COLO668 (cell line): ENCODE measurements at regions not wholly inside any gene's neighbourhood (a gene's known extent, or its start where the extent isn't known, plus 50 kb on each side); places are given as distances from the start of the nearest gene placed in this dataset.

Experiments used
- DNase-seq: peaks from one replicate; lab custom pipeline; 2025; ENCODE audit not compliant: unreplicated experiment; lab: John Stamatoyannopoulos, UW

DNA sequence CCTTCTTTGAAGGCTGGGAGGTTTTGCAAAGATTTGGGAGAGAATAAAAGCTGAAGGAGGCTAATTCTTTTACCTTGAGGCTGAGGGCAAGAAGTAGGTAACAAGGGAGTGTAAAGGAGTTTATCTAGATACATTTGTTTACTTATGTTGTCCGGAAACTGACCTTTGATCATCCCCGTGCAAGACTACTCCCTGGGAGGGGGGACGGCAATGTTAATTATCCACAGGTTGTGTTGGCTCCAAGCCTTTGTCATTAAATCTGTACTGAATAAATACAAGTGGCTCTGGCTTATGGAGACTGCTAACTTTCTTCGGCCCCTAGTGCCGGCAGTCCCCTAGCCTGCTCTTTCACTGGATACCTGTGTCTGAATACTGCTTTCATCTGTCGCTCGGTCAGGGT lies 1250.6 kb upstream of the LRRTM3 start:
- DNase-seq: no peak

DNA sequence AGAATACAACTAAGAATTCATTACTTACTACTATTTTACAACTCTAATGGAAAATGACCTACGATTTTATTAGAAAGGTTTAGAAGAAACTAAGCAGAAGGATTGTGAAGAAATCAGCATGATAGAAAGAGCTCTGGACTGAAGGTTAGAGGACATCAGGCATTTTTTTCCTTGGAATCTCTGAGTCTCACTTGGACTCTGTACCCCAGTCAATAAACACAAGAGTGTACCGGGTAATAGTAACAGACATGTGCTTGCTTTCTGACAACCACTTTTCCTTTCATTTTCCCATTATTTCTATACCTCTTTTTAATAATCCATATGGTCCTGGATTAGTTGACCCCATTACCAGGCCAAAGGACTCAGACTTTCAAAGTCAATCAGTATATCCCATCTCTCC lies 1240.9 kb upstream of the LRRTM3 start:
- no peak for DNase-seq

DNA sequence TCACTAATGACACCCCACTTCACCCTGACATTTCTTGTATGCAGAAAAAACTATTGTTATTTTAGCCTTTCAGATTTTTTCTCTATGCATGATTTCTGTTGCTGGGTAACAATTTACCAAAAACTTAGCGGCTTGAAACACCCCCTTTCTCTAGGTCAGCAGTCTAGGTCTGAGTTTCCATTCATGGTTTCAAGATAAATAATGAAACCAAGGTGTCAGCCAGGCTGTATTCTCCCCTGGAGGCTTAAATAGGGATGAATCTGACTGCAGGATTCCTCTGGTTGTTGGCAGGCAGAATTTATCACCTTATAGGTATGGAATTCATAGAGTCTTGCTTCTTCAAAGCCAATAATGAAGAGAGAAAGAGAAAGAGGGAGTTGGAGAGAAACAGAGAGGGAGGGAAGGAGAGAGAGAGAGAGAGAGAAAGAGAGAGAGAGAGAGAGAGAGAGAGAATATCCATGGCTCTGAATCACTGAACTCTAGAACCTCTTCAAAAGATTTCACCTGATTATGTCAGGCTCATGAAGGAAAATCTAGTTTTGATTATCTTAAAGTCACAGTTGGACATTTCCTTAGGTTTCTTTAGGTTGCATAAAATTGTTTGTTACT lies 1224.6 kb upstream of the LRRTM3 start:
- no peak for DNase-seq

DNA sequence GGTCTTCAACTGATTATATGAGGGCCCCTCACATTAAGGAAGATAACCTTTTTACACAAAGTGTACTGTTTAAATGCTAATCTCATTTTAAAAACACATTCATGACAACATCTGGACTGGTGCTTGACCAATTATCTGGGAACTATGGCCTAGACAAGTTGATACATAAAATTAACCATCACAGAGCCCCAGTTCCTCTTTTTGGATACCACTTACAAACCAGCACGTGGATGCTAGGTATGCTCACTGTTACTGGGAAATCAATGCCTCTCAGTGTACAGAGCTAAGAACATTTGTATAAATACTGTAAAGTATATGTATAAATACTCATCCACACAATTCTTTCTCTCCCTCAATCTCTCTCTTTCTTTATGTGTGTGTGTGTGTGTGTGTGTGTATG lies 1217.8 kb upstream of the LRRTM3 start:
- no peak for DNase-seq

DNA sequence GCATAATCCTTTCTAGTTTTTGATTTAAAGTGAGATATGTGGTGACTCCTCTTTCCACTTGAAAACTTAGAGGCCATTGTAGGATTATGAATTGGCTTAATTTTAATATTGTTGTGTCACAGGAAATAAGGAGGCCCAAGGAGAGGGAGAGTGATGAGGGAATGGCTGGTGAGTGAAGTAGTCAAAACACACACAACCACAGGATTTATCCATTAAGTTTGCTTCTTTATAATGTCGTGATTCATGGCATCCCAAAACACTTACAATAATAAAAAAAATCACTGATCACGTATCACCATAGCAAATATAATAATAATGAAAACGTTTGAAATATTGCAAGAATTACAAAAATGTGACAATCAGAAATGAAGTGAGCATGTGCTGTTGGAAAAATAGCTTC lies 1215.5 kb upstream of the LRRTM3 start:
- DNase-seq: no peak

DNA sequence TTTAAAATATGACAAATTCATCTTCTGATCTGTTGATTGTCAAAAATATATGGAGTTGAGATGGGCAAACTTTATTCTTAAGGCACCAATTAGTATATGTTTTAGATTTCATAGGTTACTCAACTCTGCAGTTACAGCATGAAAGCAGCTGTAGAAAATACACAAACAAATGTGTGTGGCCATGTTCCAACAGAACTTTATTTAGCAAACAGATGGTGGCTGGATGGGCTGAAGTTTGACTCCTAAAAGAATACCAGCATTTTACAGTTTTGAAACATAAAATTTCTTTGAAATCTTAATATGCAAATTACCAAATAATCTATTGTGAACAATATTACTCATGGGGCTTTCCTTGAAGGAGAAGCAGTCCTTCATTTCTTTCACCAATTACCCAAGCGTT lies 1206.0 kb upstream of the LRRTM3 start:
- DNase-seq: no peak

DNA sequence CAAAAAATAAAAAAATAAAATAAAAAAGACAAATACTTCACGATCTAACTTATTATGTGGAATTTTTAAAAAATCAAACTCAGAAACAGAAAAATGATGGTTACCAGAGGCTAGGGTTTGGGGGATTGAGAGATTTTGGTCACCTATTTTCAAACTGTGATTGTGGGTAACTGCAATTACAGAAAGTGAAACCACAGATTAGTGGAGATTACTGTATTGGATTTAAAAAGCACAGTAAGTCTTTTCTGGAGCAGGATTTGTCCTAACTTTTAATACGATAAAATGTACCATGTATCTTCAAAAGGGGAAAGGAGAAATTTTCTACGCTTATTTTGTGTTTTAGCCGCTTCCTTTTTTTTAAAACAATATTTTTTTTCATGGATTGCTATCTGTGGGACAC lies 1204.9 kb upstream of the LRRTM3 start:
- no peak for DNase-seq

DNA sequence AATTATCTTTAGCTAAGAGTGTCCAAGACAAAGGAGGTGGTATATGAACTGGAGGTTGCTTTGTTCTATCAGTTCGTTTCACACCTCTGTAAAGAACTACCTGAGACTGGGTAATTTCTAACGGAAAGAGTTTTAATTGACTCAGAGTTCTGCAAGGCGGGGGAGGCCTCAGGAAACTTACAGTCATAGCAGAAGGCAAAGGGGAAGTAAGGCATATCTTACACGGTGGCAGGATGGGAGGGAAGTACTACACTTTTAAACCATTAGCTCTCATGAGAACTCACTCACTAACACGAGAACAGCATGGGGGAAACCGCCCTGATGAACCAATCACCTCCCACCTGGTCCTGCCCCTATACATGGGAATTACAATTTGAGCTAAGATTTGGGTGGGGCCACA lies 1202.3 kb upstream of the LRRTM3 start:
- no peak for DNase-seq

DNA sequence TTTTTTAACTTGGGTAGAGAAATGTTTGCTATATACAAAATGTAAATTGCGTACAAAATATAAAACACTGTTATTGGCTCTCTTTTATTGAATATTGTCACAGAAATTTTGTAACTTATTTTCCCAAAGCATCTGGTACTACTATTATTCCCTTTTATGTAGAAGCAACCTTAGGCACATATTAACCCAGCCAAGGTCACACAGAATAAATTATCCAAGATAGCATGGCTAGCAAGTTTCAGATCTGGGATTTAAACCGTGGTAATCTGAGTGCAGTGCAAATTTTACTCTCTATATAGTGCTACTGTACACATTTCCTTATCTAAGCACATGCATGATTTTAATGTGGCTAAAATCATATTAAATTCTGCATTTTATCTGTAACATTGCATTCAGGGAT lies 1190.5 kb upstream of the LRRTM3 start:
- DNase-seq: no peak

DNA sequence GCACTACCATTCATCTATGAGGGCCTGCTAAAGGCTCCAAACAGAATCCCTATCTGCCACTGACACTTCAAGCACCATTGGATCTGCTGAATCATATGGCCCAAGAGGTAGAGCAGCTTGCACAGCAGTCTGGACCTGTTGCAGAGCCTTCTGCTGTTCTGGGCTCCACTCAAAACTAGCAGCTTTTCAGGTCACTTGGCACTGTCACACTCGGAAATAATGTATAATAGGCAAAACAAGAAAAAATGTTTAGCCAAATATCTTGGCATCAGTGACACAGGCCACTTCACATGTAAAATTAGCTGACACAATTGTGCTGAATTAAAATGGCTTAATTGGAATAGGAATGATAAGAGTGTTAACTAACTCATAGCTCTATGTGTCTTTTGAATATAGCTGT lies 1182.9 kb upstream of the LRRTM3 start:
- DNase-seq: no peak

DNA sequence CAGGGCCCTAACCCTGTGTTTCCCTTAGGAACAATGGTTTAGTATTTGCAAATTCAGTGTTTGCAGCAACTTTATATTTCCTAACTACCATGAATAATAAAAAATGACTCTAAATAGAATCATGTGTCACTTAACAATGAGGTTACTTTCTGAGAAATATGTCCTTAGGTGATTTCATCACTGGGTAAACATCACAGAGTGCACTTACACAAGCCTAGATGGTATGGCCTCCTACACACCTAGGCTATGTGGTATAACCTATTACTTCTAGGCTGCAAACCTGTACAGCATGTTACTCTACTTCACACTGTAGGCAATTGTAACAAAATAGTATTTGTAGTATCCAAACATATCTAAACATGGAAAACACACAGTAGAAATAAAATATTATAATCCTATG lies 1174.6 kb upstream of the LRRTM3 start:
- no peak for DNase-seq

DNA sequence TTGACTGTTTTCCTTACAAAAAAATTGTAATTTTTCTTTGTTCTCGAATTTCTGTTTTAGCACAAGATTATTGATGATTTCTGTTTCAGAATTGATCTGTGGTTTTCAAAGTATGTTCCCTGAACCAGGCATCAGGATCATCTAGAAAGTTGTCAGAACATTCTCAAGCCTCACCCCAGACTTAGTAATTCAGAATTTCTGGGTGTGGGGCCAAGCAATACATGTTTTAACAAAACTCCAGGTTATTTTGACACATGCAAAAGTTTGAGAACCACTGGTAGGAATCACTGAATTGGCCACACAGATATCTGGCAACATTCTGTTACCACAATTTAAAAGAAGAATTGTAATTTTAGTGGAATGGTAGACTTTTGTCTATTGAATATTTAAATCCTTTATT lies 1173.9 kb upstream of the LRRTM3 start:
- DNase-seq: no peak

DNA sequence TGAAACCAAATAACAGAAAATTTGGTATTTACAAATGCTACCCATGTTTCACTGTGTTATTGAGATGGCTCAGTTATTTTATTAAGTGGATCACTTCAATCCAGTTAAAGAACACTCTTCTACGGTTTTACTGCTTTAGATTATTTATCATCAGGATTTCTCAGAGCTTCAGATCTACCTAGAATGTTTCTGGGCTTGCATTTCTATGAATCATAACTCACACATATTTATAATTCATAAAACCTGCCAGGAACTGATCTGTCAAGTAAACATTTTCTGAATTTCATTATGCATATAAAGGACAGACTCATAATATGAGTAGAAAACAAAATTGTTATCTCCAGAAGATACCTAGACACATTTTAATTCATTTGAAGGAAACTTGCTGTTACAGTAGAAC lies 1172.3 kb upstream of the LRRTM3 start:
- DNase-seq: no peak

DNA sequence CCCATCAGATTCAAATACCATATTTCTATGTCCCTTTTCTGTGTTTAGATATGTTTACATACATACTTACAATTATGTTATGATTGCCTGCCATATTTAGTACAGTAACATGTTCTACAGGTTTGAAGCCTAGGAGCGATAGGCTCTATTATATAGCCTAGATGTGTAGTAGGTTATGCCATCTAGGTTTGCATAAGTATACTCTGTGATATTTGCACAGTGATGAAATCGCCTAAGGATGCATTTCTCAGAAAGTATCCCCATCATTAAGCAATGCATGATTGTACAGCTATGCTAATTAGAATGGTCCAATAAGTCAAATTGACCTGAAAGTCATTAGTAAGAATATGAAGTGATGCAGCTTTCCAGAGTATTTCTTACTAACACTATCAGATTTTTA lies 1171.7 kb upstream of the LRRTM3 start:
- DNase-seq: no peak

DNA sequence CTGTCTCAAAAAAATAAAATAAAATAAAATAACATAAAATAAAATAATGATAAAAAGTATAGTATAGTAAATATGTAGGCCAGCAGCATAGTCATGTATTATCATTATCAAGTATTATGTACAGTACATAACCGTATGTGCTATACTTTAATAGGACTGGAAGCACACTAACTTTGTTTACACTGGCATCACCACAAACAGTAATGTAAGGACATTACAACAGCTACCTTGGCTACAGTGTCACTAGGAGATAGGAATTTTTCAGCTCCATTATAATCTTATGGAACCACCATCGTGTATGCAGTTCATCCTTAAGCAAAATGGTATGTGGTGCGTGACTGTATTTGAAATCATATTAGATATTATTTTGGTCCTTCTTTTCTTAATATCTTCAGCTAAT lies 1163.5 kb upstream of the LRRTM3 start:
- no peak for DNase-seq

DNA sequence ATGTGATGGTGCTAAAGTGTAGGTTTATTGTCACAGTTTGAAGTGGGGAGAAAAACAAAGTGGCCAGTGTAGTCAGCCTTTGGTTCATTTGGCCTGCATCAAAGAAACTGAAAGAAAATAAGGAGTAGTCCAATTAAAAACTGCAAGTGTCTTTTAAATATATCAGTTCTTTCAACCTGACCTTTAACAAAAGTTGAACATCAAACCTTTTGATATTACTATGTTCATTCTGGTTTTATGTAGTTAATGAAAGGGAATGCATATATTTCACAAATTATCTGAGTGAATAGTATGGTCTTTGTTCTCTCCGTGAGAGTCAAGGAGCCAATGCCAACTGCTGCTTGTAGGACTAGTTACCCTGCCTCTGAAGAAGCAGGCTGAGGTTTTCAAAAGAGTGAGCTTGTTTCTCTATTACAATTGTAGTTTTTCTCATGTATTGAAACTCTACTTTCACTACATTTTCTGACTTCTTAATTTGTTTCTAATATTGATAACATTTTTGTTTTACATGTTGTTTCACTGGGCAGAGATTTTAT lies 1160.8 kb upstream of the LRRTM3 start:
- no peak for DNase-seq

DNA sequence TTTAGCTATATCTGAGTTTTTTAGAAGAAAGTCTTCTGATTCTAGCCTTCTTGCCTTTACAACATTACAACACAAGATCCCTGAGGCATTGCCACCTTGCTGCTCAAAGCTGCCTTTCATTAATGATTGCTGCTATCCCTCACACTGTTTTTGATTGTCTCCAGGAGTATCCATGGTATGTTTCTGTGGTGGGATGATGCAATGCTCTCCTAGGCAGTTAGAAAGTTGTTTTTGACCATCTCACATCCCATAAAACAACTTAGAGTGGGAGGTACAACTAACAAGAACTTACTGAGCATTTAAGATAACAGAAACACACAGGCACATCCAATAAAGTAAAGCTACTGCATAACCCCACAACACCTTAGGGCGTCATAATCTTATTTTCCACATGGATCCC lies 1156.0 kb upstream of the LRRTM3 start:
- DNase-seq: no peak

DNA sequence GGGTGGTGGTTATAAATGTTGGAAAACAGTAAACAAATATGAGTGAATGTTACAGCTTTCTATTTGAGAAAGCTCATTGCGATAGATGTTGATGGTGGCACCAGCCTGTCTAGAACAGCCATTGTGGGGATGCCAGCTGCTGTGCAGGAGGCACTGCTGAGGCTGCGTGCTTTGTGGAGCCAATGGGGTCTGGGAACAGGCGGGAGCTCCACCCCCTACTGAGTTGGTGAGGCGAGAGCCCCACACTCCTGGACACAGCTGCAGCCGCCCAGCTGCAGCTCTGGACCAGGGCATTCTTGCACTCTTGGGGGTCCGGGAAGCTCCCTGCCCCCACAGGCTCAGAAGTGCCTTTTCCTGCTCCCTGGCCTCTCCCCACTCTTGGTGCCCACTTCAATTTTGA lies 1147.1 kb upstream of the LRRTM3 start:
- no peak for DNase-seq

DNA sequence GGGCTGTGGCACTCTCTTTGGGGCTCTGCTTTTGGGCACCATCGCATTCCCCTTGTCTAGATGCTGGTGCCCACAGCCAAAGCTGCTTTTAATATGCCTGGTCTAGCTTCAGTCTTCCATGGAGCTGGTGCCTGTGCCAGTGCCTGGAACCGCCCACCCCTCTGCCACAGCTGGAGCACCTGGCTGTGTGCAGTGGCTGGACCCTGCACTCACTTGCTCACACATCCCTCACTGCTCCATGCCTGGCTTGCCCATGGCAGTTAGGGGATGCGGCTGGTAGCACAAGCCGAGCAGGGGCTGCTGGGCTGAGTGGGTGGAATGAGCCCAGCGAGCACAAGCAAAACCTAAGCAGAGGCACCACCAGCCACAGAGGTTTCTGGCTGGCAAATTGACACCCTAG lies 1145.9 kb upstream of the LRRTM3 start:
- DNase-seq: no peak

DNA sequence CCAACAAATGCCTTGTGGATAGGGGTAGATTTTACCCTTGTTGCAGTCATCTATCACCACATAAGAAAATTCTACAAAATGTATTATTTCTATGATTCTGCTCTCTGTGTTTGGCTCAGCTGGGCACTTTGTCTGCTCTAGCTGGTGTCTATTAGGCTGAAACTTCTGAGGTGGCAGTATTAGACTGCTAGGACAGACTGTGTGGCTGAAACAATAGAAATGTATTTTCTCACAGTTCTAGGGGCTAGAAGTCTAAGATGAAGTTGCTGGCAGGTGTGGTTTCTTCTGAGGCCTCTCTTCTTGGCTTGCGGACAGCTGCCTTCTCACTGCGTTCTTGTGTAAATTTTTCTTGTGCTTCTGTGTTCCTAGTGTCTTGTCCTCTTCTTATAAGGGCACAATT lies 1139.6 kb upstream of the LRRTM3 start:
- no peak for DNase-seq

DNA sequence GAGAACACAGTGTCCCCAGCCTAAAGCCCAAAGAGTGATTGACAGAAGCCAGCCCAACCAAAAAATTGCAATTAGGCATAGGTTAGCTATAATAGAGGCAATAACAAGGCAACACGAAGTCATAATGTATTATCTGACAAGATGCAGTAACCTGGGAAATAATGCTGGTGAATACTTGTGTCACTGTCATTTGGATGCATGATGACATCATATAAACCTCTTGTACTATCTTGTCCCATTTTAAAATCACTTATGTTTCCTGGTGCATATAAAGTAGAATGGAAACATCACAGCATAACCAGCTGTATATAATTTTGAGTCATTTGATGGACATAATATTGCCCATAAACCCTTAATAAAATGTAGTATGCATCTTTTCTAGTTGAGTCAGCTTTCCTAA lies 1138.3 kb upstream of the LRRTM3 start:
- no peak for DNase-seq

DNA sequence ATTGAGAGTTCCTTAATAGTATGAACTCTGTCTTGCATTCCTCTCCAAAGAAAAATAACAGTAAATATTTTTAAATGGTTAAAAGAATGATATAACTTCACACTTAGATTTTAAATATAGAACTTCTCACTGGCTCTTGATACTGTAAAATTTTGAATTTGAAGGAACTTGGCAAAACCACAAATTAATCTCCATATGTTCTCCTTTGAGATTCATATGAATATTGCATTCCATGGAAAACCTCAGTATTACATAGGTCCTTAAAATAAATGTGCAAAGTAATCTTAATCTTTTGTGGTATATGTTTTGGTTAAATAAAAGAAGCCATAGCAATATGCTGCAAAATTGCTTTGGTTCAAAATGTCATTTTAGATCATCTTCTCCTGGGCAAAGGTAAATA lies 1137.6 kb upstream of the LRRTM3 start:
- DNase-seq: no peak

DNA sequence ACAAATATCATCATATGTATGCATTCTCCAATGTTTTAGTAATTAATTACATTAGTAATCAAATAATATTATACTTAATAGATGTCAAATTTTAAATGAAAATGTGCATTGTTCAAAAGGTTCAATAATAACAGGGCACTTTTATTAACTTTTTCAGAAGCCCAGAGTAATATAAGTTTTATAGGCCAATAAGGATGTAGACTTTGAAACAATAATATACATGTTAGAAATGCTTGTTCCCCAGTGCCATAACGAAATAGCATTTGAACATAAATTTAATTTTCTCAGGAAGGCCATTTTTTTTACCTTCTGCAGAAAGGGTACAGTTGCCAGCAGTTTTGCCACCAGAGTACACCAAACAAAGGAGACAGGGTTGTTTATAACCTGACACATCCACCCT lies 1133.9 kb upstream of the LRRTM3 start:
- no peak for DNase-seq
